ENCODE measurements at regions not wholly inside any gene's neighbourhood (a gene's known extent, or its start where the extent isn't known, plus 50 kb on each side); places are given as distances from the start of the nearest gene placed in this dataset.

DNA sequence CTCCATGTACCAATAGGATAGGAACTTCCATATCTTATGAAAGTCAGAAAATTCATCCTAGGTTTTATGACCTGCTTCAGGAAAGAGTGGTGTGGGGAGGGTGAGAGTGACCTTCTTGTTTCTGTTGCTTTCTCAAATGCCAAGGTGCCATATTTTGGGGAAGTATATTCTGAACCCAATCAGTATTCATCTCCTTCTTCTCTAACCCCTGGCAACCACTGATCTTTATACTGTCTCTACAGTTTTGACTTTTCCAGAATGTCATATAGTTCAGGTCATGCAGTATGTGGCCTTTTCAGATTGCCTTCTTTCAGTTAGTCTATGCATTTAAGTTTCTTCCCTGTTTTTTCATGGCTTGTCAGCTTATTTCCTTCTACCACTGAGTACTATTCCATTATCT, 321.4 kb upstream of the SEMA6A start:
- H3K27me3 ChIP-seq (ENCODE audit: control insufficient read depth, insufficient read depth, low read length), result no peaks in the 10 kb centered on the region
- H3K9me3 ChIP-seq (ENCODE audit: control insufficient read depth, insufficient read depth, low read length), result no peaks in the 10 kb centered on the region
- H3K4me1 ChIP-seq (ENCODE audit: control insufficient read depth, insufficient read depth, low read length), result peaks cover 3% of the 10 kb centered on the region; the same call in 1 of the 2 replicates
- no peak overlapping the region for H3K27ac ChIP-seq (ENCODE audit: low read depth, low read length)
- no peak overlapping the region for H3K9ac ChIP-seq (ENCODE audit: low read depth, low read length)
- no peaks in the 10 kb centered on the region for H3K36me3 ChIP-seq (ENCODE audit: control insufficient read depth, insufficient read depth, low read length)
- H3K4me3 ChIP-seq (ENCODE audit: low read depth, low read length), result no peak overlapping the region

DNA sequence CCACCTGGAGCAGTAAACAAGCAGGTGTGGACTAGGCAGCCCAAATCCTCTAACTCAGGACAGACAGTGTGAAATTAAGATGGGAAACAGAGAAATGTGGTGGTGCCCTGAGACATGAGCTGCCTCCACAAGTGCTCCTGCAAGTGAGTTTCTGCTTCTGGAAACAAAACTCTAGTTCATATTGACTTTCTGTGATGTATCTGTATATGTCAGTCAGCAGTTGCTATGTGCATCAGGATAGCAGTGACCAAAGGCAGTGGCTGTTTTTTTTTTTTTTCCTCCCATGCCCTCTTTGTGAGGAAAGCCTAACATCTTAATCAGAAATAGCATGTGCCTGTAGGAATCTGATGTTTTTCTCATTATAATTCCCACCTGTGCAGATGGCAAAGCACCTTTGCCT, 318.4 kb upstream of the SEMA6A start:
- Histone ChIP-seq H3K9ac (ENCODE audit: low read depth, low read length) (no peak overlapping the region), H3K4me3 (ENCODE audit: low read depth, low read length) (no peak overlapping the region), H3K27me3 (ENCODE audit: control insufficient read depth, insufficient read depth, low read length) (no peaks in the 10 kb centered on the region), H3K27ac (ENCODE audit: low read depth, low read length) (no peak overlapping the region), H3K9me3 (ENCODE audit: control insufficient read depth, insufficient read depth, low read length) (no peaks in the 10 kb centered on the region), H3K36me3 (ENCODE audit: control insufficient read depth, insufficient read depth, low read length) (no peaks in the 10 kb centered on the region), H3K4me1 (ENCODE audit: control insufficient read depth, insufficient read depth, low read length) (0 out of 2 replicates have a peak, but pooled peaks cover 6% of the 10 kb centered on the region)

DNA sequence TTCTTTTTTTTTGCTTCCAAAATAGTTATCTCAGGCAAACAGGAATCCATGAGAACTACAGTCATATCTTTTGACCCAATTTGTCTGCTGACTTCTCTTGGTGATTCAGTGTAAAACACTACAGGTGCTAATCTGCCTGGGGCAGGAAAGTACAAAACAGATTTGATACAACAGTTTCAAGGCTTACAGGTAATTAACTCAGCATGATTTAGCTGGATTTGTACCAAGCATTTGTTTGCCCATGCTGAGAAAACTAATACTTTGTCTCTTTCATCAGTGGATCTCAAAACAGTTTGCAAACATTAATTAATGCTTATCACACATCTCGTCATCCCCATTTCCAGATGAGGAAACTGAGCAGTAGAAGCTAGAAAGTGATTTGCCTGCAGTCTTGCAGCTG, 312.5 kb upstream of the SEMA6A start:
- Histone ChIP-seq H3K4me1 (ENCODE audit: control insufficient read depth, insufficient read depth, low read length) (0 out of 2 replicates have a peak, but pooled peaks cover 6% of the 10 kb centered on the region), H3K27me3 (ENCODE audit: control insufficient read depth, insufficient read depth, low read length) (no peaks in the 10 kb centered on the region), H3K4me3 (ENCODE audit: low read depth, low read length) (no peak overlapping the region), H3K27ac (ENCODE audit: low read depth, low read length) (no peak overlapping the region), H3K9ac (ENCODE audit: low read depth, low read length) (no peak overlapping the region), H3K9me3 (ENCODE audit: control insufficient read depth, insufficient read depth, low read length) (no peaks in the 10 kb centered on the region), H3K36me3 (ENCODE audit: control insufficient read depth, insufficient read depth, low read length) (no peaks in the 10 kb centered on the region)

DNA sequence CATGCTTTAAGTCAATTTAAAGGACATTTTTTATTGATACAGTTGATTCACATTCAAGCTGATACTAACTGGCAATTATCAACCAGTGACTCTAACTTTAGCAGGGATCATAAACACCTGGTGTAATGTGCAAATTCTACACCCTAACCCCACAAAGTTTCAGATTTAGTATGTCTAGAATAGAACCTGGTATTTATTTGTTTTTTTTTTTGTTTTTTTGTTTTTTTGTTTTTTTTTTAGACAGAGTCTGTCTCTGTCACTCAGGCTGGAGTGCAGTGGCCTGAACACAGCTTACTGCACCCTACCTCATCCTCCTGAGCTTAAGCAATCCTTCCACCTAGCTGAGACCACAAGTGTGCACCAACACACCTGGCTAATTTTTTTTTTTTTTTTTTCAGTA, 311.2 kb upstream of the SEMA6A start:
- no peak overlapping the region for H3K9ac ChIP-seq (ENCODE audit: low read depth, low read length)
- no peaks in the 10 kb centered on the region for H3K36me3 ChIP-seq (ENCODE audit: control insufficient read depth, insufficient read depth, low read length)
- H3K9me3 ChIP-seq (ENCODE audit: control insufficient read depth, insufficient read depth, low read length), result no peaks in the 10 kb centered on the region
- no peak overlapping the region for H3K4me3 ChIP-seq (ENCODE audit: low read depth, low read length)
- no peaks in the 10 kb centered on the region for H3K27me3 ChIP-seq (ENCODE audit: control insufficient read depth, insufficient read depth, low read length)
- no peak overlapping the region for H3K27ac ChIP-seq (ENCODE audit: low read depth, low read length)
- H3K4me1 ChIP-seq (ENCODE audit: control insufficient read depth, insufficient read depth, low read length), result 0 out of 2 replicates have a peak, but pooled peaks cover 6% of the 10 kb centered on the region

DNA sequence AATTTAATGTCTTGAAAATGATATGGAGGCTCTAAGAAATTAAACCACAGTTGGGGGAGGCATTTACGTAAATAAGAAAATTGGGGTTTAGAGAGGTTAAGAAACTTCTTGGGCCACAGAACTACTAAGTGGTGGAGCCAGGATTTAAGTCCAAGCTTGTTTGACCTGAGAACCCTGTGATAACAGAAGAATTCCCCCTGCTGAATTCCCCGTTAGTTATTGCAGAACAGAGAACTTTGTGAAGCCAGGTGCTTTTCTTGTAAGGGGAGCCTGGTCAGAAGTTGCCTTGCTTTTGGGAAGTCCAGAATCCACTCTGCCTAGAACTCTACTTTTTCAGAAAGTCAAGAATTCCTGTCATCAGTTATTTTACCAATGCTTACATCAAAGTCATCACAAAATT, 309.3 kb upstream of the SEMA6A start:
- Histone ChIP-seq H3K4me1 (ENCODE audit: control insufficient read depth, insufficient read depth, low read length) (no peaks in the 10 kb centered on the region), H3K4me3 (ENCODE audit: low read depth, low read length) (no peak overlapping the region), H3K9me3 (ENCODE audit: control insufficient read depth, insufficient read depth, low read length) (no peaks in the 10 kb centered on the region), H3K27me3 (ENCODE audit: control insufficient read depth, insufficient read depth, low read length) (no peaks in the 10 kb centered on the region), H3K9ac (ENCODE audit: low read depth, low read length) (no peak overlapping the region), H3K36me3 (ENCODE audit: control insufficient read depth, insufficient read depth, low read length) (no peaks in the 10 kb centered on the region), H3K27ac (ENCODE audit: low read depth, low read length) (no peak overlapping the region)

DNA sequence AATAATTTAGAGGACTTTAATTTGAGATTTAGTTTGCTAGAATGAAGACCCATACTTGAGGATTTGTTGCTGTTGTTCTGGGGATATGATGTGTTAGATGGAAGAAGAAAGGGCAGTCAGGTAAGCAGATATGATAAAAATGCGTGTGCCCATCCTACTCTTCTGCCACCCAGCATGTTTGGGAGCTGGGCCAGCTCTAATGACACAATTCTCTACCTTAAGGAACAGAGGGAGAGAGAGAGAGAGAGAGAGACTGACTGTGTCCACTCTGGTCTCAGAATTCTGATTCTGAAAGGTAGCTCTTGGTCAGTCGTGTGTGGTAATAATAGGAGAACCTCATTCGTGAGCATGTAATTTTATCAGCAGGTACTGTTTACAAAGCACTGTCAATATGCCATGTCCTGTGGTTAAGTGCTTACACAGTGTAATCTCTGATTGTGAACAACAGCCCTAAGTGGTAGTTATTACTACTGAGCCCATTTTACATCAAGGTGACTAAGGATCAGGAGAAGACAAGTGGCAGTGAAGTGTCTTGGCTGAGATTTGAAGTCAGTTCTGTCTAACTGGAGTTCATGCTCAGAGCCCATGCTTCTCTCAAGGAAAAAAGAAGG, 307.4 kb upstream of the SEMA6A start:
- H3K4me3 ChIP-seq (ENCODE audit: low read depth, low read length), result no peak overlapping the region
- no peaks in the 10 kb centered on the region for H3K9me3 ChIP-seq (ENCODE audit: control insufficient read depth, insufficient read depth, low read length)
- no peak overlapping the region for H3K27ac ChIP-seq (ENCODE audit: low read depth, low read length)
- no peak overlapping the region for H3K9ac ChIP-seq (ENCODE audit: low read depth, low read length)
- H3K4me1 ChIP-seq (ENCODE audit: control insufficient read depth, insufficient read depth, low read length), result no peaks in the 10 kb centered on the region
- no peaks in the 10 kb centered on the region for H3K36me3 ChIP-seq (ENCODE audit: control insufficient read depth, insufficient read depth, low read length)
- no peaks in the 10 kb centered on the region for H3K27me3 ChIP-seq (ENCODE audit: control insufficient read depth, insufficient read depth, low read length)

DNA sequence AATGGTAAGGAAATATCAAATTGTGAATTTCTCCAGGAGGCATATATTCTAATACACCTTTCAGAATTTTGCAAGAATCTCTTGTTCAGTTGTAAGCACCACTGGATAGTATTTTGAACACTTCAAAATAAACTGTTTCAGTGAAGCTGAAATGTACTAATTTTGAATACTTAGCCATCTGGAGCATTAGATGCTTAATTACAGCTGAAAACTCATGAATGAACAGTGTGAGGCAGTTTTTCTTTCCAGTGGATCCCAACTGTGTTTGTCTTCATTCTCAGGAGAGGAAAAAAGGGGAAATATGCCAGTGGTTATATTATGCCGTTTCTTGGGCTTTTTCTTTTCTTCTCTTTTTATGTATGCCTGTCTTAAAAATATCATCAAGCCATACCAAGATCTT, 306.0 kb upstream of the SEMA6A start:
- Histone ChIP-seq H3K36me3 (ENCODE audit: control insufficient read depth, insufficient read depth, low read length) (no peaks in the 10 kb centered on the region), H3K27ac (ENCODE audit: low read depth, low read length) (no peak overlapping the region), H3K27me3 (ENCODE audit: control insufficient read depth, insufficient read depth, low read length) (no peaks in the 10 kb centered on the region), H3K4me3 (ENCODE audit: low read depth, low read length) (no peak overlapping the region), H3K9ac (ENCODE audit: low read depth, low read length) (no peak overlapping the region), H3K4me1 (ENCODE audit: control insufficient read depth, insufficient read depth, low read length) (no peaks in the 10 kb centered on the region), H3K9me3 (ENCODE audit: control insufficient read depth, insufficient read depth, low read length) (no peaks in the 10 kb centered on the region)

DNA sequence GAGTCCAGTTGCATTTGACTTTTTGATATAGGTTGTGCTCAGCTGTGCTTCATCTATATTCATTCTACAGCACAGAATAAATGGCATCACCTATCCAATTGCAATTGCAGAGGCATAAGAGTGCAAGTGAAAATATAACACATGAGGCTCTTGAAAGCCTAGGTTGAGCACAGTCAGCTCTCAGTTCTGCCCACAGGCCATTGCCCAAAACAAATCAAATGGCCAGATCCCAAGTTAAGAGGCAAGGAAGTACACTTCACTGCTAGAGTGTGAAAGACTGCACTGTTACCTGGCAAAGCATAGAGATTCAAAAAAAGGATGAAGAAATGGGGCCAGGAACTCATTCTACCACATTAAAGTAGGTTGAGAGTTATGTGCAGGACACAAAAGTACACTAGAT, 305.5 kb upstream of the SEMA6A start:
- no peak overlapping the region for H3K9ac ChIP-seq (ENCODE audit: low read depth, low read length)
- no peak overlapping the region for H3K27ac ChIP-seq (ENCODE audit: low read depth, low read length)
- no peaks in the 10 kb centered on the region for H3K36me3 ChIP-seq (ENCODE audit: control insufficient read depth, insufficient read depth, low read length)
- H3K9me3 ChIP-seq (ENCODE audit: control insufficient read depth, insufficient read depth, low read length), result no peaks in the 10 kb centered on the region
- H3K4me3 ChIP-seq (ENCODE audit: low read depth, low read length), result no peak overlapping the region
- H3K27me3 ChIP-seq (ENCODE audit: control insufficient read depth, insufficient read depth, low read length), result no peaks in the 10 kb centered on the region
- no peaks in the 10 kb centered on the region for H3K4me1 ChIP-seq (ENCODE audit: control insufficient read depth, insufficient read depth, low read length)

DNA sequence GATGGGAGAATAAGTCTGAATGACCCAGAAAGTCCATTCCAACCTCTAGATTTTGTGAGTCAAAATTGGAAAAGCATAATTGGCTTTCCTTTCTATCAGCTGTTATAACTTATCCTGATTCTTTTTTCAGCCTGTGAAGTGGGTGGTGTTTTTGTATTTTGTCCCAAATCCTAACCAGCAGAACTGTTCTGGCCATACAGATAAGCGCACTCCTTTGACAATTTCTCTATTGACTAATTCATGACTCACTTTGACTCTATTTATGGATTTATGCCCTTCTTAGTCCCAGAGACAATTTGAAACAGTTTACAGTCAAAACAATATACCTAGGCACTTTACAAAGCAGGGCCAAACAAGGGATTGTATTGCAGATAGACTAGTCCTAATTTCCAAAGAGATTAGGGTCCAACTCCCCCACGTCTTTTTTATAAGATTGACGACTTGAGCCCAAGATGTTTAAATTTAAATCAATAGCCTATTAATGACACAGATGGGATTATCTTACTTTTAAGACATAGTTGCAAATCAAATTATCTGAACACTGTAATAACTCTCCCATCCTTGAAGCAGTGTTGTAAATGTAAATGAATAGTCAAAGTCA, 301.7 kb upstream of the SEMA6A start:
- Histone ChIP-seq H3K9ac (ENCODE audit: low read depth, low read length) (no peak overlapping the region), H3K9me3 (ENCODE audit: control insufficient read depth, insufficient read depth, low read length) (no peaks in the 10 kb centered on the region), H3K4me1 (ENCODE audit: control insufficient read depth, insufficient read depth, low read length) (no peaks in the 10 kb centered on the region), H3K36me3 (ENCODE audit: control insufficient read depth, insufficient read depth, low read length) (no peaks in the 10 kb centered on the region), H3K27ac (ENCODE audit: low read depth, low read length) (no peak overlapping the region), H3K4me3 (ENCODE audit: low read depth, low read length) (no peak overlapping the region), H3K27me3 (ENCODE audit: control insufficient read depth, insufficient read depth, low read length) (no peaks in the 10 kb centered on the region)

DNA sequence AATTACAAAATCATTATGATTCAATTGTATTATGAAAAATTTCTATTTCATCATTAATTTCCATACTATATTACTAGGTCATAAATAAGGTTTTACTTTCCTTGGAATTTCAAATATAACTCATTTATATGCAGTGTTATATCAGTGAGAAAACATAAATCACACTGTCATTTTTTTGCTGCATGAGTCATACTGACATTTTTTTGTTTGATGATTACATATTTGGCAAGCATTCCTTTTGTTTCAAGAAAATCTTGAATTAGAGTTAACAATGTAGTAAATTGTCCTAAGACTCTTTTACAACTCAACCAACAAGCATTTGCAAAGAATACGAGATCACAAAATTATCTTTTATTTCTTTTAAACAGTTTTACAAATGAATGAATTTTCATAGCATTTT, 298.4 kb upstream of the SEMA6A start:
- Histone ChIP-seq H3K27me3 (ENCODE audit: control insufficient read depth, insufficient read depth, low read length) (no peaks in the 10 kb centered on the region), H3K27ac (ENCODE audit: low read depth, low read length) (no peak overlapping the region), H3K9ac (ENCODE audit: low read depth, low read length) (no peak overlapping the region), H3K36me3 (ENCODE audit: control insufficient read depth, insufficient read depth, low read length) (no peaks in the 10 kb centered on the region), H3K9me3 (ENCODE audit: control insufficient read depth, insufficient read depth, low read length) (peaks cover 3% of the 10 kb centered on the region; the same call in 1 of the 2 replicates), H3K4me3 (ENCODE audit: low read depth, low read length) (no peak overlapping the region), H3K4me1 (ENCODE audit: control insufficient read depth, insufficient read depth, low read length) (no peaks in the 10 kb centered on the region)

DNA sequence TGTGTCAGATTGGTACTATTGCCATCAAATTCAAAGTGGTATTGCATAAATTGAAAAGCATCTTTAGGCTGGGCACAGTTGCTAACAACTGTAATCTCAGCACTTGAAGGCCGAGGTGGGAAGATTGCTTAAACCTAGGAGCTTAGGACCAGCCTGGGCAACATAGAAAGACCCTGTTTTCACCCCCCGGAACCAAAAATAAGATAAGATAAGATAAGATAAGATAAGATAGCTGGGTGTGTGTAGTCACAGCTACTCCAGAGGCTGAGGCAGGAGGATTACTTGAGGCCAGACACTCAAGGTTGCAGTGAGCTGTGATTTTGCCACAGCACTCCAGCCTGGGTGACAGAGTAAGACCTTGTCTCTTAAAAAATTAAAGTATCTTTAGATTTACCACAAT, 297.9 kb upstream of the SEMA6A start:
- Histone ChIP-seq H3K36me3 (ENCODE audit: control insufficient read depth, insufficient read depth, low read length) (no peaks in the 10 kb centered on the region), H3K27ac (ENCODE audit: low read depth, low read length) (no peak overlapping the region), H3K4me3 (ENCODE audit: low read depth, low read length) (no peak overlapping the region), H3K9ac (ENCODE audit: low read depth, low read length) (no peak overlapping the region), H3K27me3 (ENCODE audit: control insufficient read depth, insufficient read depth, low read length) (no peaks in the 10 kb centered on the region), H3K9me3 (ENCODE audit: control insufficient read depth, insufficient read depth, low read length) (peaks cover 3% of the 10 kb centered on the region; the same call in 1 of the 2 replicates), H3K4me1 (ENCODE audit: control insufficient read depth, insufficient read depth, low read length) (no peaks in the 10 kb centered on the region)
